Neural crest cell (in vitro differentiated cells): ENCODE measurements at regions not wholly inside any gene's neighbourhood (a gene's known extent, or its start where the extent isn't known, plus 50 kb on each side); places are given as distances from the start of the nearest gene placed in this dataset.

Experiments
- DNase-seq: peaks from one replicate; pipeline ENCODE4 v3.0.0; 2021; ENCODE audit warnings: low read depth, mixed read lengths, low spot score
- H3K27ac Mint-ChIP-seq: one replicate; pipeline ENCODE4 v1.8.0; 2021; ENCODE audit warnings: mild to moderate bottlenecking, mixed read lengths; ENCODE audit not compliant: unreplicated experiment
- H3K27me3 Mint-ChIP-seq: 2 replicates; pipeline ENCODE4 v1.8.0; 2021; ENCODE audit warnings: low read depth, mild to moderate bottlenecking, mixed read lengths
- H3K36me3 Mint-ChIP-seq: 2 replicates; pipeline ENCODE4 v1.8.0; 2021; ENCODE audit warnings: low read depth, mild to moderate bottlenecking, mixed read lengths
- H3K4me1 Mint-ChIP-seq: 2 replicates; pipeline ENCODE4 v1.8.0; 2021; ENCODE audit warnings: mixed read lengths
- H3K4me3 Mint-ChIP-seq: one replicate; pipeline ENCODE4 v1.8.0; 2021; ENCODE audit warnings: mild to moderate bottlenecking, mixed read lengths
- H3K9me3 Mint-ChIP-seq: 2 replicates; pipeline ENCODE4 v1.8.0; 2021; ENCODE audit warnings: mixed read lengths
- CTCF ChIP-seq: fragments of 200-600 bp; sonication (generic); conservative IDR thresholded peaks from 2 replicates; pipeline ENCODE4 v1.5.0; 2021; ENCODE audit warnings: antibody characterized with exemption, mild to moderate bottlenecking

DNA sequence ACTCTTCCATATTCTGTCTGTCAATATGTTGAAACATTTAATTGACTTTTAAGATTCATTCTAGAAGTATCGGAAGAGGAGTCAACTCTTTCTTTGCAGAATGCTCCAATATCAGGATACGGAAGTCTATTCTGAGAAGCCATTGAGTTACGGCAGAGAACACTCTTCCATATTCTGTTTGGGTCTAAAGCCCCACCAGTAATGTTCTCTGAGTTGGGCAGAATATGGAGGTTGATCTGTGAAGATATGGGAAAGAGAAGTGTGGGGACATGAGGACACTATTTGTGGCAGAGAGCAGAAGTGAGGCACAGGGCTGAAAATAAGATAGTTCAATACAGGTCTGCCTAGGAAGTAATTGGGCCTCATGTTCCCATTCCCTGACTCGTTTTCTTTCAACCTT is 300.0 kb downstream of the DIRAS2 start:
- peaks cover 7% of the 10 kb centered on the region for H3K9me3 Mint-ChIP-seq
- DNase-seq: no peak
- TF ChIP-seq CTCF: no peak
- H3K36me3 Mint-ChIP-seq: no peaks in the 10 kb centered on the region
- no peak overlapping the region for H3K4me3 Mint-ChIP-seq
- no peaks in the 10 kb centered on the region for H3K27me3 Mint-ChIP-seq
- peaks cover 25% of the 10 kb centered on the region for H3K4me1 Mint-ChIP-seq
- H3K27ac Mint-ChIP-seq: no peak overlapping the region

GRCh38 chr9:90343366-90343765 is 299.3 kb downstream of the DIRAS2 start:
- Mint-ChIP-seq H3K27me3 (no peaks in the 10 kb centered on the region), H3K36me3 (no peaks in the 10 kb centered on the region), H3K4me3 (no peak overlapping the region), H3K4me1 (peaks cover 25% of the 10 kb centered on the region), H3K9me3 (peaks cover 9% of the 10 kb centered on the region), H3K27ac (no peak overlapping the region)
- DNase-seq: no peak
- TF ChIP-seq CTCF: no peak

GRCh38 chr9:90343991-90344390 is 298.6 kb downstream of the DIRAS2 start:
- Mint-ChIP-seq H3K27ac (no peak overlapping the region), H3K9me3 (peaks cover 9% of the 10 kb centered on the region)

DNA sequence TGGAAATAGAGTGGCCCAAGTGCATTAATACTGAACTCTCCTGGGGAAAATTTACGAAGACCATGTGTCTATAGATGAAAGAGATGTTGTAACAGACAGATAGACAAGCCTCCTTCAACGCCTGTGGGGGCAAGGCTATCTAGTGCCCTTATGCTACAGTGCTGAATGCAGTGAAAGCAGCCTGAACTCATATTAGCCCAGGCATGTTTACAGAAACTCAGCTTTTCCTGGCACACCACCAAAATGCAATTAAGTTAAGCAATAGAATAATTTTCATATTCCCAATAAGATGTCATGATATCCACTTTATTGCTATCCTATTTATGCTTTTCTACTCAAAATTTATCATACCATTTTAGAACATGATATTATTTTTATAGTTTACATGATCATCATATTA is 277.0 kb downstream of the DIRAS2 start:
- Mint-ChIP-seq H3K4me3 (no peak overlapping the region), H3K9me3 (no peaks in the 10 kb centered on the region), H3K27ac (no peak overlapping the region), H3K4me1 (no peaks in the 10 kb centered on the region), H3K27me3 (no peaks in the 10 kb centered on the region), H3K36me3 (no peaks in the 10 kb centered on the region)
- DNase-seq: no peak
- no peak for TF ChIP-seq CTCF

More at GRCh38 chr9:90343991-90344390, 298.6 kb downstream of the DIRAS2 start:
- Mint-ChIP-seq H3K4me1 (peaks cover 25% of the 10 kb centered on the region), H3K27me3 (no peaks in the 10 kb centered on the region), H3K4me3 (no peak overlapping the region), H3K36me3 (no peaks in the 10 kb centered on the region)
- TF ChIP-seq CTCF: no peak
- no peak for DNase-seq

DNA sequence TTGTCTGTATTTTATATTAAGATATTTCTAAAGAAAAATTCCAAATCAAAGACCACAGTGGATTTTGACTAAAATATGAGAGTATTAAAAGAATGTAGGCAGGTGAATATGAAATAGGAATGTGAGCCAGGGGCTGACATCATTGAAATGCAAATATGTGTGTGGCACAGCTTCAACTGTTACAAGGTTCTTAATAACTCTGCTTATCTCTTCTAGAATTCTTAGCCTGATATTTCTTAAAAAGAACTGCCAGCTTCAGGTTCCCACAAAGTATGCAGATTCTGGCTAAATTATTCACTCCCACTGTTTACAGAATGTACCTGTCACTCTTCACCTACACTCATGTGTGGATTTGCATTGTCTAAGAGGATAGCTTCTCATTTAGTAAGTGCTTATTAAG is 274.4 kb downstream of the DIRAS2 start:
- no peak overlapping the region for H3K4me3 Mint-ChIP-seq
- H3K36me3 Mint-ChIP-seq: no peaks in the 10 kb centered on the region
- no peak for DNase-seq
- no peak for TF ChIP-seq CTCF
- no peak overlapping the region for H3K27ac Mint-ChIP-seq
- no peaks in the 10 kb centered on the region for H3K4me1 Mint-ChIP-seq
- H3K9me3 Mint-ChIP-seq: no peaks in the 10 kb centered on the region
- no peaks in the 10 kb centered on the region for H3K27me3 Mint-ChIP-seq

- no peaks in the 10 kb centered on the region for H3K27me3 Mint-ChIP-seq
- no peaks in the 10 kb centered on the region for H3K9me3 Mint-ChIP-seq
- H3K4me1 Mint-ChIP-seq: no peaks in the 10 kb centered on the region
- TF ChIP-seq CTCF: no peak
- no peak for DNase-seq
- H3K4me3 Mint-ChIP-seq: no peak overlapping the region
- no peaks in the 10 kb centered on the region for H3K36me3 Mint-ChIP-seq
- no peak overlapping the region for H3K27ac Mint-ChIP-seq
Measured at GRCh38 chr9:90368928-90369327, 273.7 kb downstream of the DIRAS2 start.
